ENCODE measurements at regions not wholly inside any gene's neighbourhood (a gene's known extent, or its start where the extent isn't known, plus 50 kb on each side); places are given as distances from the start of the nearest gene placed in this dataset.

DNA sequence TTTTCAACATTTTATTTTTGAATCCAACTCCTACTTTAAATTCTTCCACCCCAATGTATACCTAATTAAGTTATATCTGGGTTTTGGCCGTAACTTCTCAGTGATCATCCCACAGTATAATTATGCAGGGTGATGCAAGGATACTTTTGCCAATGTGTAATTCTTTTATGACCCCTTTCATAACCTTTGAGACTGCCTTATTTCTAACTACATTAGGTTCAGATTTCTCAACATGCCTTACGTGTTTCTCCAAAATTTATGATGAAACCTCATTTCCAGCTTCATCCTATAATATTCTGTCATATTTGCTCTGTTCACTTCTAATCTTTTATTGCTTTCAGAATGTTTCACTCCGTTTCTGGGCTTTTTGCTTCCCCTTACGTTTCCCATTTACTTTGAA is 1229.6 kb upstream of the ALCAM start:
- TF ChIP-seq, protein P1, sequence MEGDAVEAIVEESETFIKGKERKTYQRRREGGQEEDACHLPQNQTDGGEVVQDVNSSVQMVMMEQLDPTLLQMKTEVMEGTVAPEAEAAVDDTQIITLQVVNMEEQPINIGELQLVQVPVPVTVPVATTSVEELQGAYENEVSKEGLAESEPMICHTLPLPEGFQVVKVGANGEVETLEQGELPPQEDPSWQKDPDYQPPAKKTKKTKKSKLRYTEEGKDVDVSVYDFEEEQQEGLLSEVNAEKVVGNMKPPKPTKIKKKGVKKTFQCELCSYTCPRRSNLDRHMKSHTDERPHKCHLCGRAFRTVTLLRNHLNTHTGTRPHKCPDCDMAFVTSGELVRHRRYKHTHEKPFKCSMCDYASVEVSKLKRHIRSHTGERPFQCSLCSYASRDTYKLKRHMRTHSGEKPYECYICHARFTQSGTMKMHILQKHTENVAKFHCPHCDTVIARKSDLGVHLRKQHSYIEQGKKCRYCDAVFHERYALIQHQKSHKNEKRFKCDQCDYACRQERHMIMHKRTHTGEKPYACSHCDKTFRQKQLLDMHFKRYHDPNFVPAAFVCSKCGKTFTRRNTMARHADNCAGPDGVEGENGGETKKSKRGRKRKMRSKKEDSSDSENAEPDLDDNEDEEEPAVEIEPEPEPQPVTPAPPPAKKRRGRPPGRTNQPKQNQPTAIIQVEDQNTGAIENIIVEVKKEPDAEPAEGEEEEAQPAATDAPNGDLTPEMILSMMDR (IDR thresholded peaks at IDR 0.05; ENCODE audit: borderline replicate concordance, extremely low read depth, low read length, poor library complexity, severe bottlenecking) = no peak
- TF ChIP-seq EZH2 (IDR thresholded peaks at IDR 0.05; ENCODE audit: borderline replicate concordance, low read depth, low read length, severe bottlenecking) = no peak
